Fibroblast of villous mesenchyme (primary cell): ENCODE measurements at regions not wholly inside any gene's neighbourhood (a gene's known extent, or its start where the extent isn't known, plus 50 kb on each side); places are given as distances from the start of the nearest gene placed in this dataset.

Source experiments
- DNase-seq: peaks from one replicate; pipeline ENCODE4 v3.0.0-alpha.2; 2010; ENCODE audit warnings: low read depth
- H3K4me3 ChIP-seq: 2 replicates; pipeline ENCODE4 v1.5.1; 2011; ENCODE audit warnings: low read depth, mild to moderate bottlenecking, low read length
- CTCF ChIP-seq: IDR thresholded peaks from 2 replicates; pipeline ENCODE4 v1.5.1; 2012; ENCODE audit warnings: low read depth, mild to moderate bottlenecking, low read length; ENCODE audit not compliant: insufficient read depth

GRCh38 chr7:67392596-67393438 lies 396.2 kb downstream of the TYW1 start:
- DNase-seq, result no peak
- TF ChIP-seq CTCF, result no peak
- H3K4me3 ChIP-seq, result no peak overlapping the region

GRCh38 chr7:67393903-67394302 lies 397.3 kb downstream of the TYW1 start:
- no peak for TF ChIP-seq CTCF
- no peak for DNase-seq
- no peak overlapping the region for H3K4me3 ChIP-seq

- no peak for DNase-seq
- no peak overlapping the region for H3K4me3 ChIP-seq
- no peak for TF ChIP-seq CTCF
Observed at GRCh38 chr7:67398916-67399315, 402.3 kb downstream of the TYW1 start.

GRCh38 chr7:67401492-67401891 lies 404.9 kb downstream of the TYW1 start:
- no peak overlapping the region for H3K4me3 ChIP-seq
- no peak for DNase-seq
- no peak for TF ChIP-seq CTCF

- no peak overlapping the region for H3K4me3 ChIP-seq
- TF ChIP-seq CTCF, result no peak
- DNase-seq, result no peak
Observed at GRCh38 chr7:67402280-67402679, 405.6 kb downstream of the TYW1 start.

- no peak overlapping the region for H3K4me3 ChIP-seq
- no peak for DNase-seq
- TF ChIP-seq CTCF, result no peak
Observed at GRCh38 chr7:67406976-67407375, 410.3 kb downstream of the TYW1 start.
